Epidermal melanocyte (primary cell): ENCODE measurements at regions not wholly inside any gene's neighbourhood (a gene's known extent, or its start where the extent isn't known, plus 50 kb on each side); places are given as distances from the start of the nearest gene placed in this dataset.

Experiments
- DNase-seq: peaks from one replicate; pipeline ENCODE4 v3.0.0; 2011; ENCODE audit warnings: low spot score; ENCODE audit not compliant: insufficient read length

- no peak for DNase-seq
Measured at GRCh38 chr19:28746478-28746877, 466.5 kb downstream of the UQCRFS1 start.

- no peak for DNase-seq
Measured at GRCh38 chr19:28744943-28745342, 468.0 kb downstream of the UQCRFS1 start.

- DNase-seq: no peak
Measured at GRCh38 chr19:28744014-28744413, 468.9 kb downstream of the UQCRFS1 start.

- DNase-seq: no peak
Measured at GRCh38 chr19:28737021-28737895, 475.7 kb downstream of the UQCRFS1 start.

- no peak for DNase-seq
Measured at GRCh38 chr19:28736528-28736927, 476.4 kb downstream of the UQCRFS1 start.

- no peak for DNase-seq
Measured at GRCh38 chr19:28731577-28731976, 481.4 kb downstream of the UQCRFS1 start.

- no peak for DNase-seq
Measured at GRCh38 chr19:28730791-28731512, 482.0 kb downstream of the UQCRFS1 start.

- no peak for DNase-seq
Measured at GRCh38 chr19:28727480-28728159, 485.3 kb downstream of the UQCRFS1 start.

- DNase-seq: no peak
Measured at GRCh38 chr19:28726533-28727479, 486.1 kb downstream of the UQCRFS1 start.

- DNase-seq: no peak
Measured at GRCh38 chr19:28718909-28719308, 494.0 kb downstream of the UQCRFS1 start.

- no peak for DNase-seq
Measured at GRCh38 chr19:28715157-28715556, 497.8 kb downstream of the UQCRFS1 start.

- no peak for DNase-seq
Measured at GRCh38 chr19:28711411-28711810, 501.5 kb downstream of the UQCRFS1 start.

GRCh38 chr19:28710278-28710677 lies 502.7 kb downstream of the UQCRFS1 start:
- DNase-seq: no peak

- no peak for DNase-seq
Measured at GRCh38 chr19:28706693-28707092, 506.3 kb downstream of the UQCRFS1 start.

GRCh38 chr19:28705008-28705407 lies 507.9 kb downstream of the UQCRFS1 start:
- DNase-seq: peak; percentile 77

GRCh38 chr19:28703400-28703956 lies 509.5 kb downstream of the UQCRFS1 start:
- no peak for DNase-seq

GRCh38 chr19:28701491-28701890 lies 511.5 kb downstream of the UQCRFS1 start:
- no peak for DNase-seq

- no peak for DNase-seq
Measured at GRCh38 chr19:28700176-28700575, 512.8 kb downstream of the UQCRFS1 start.

- DNase-seq: no peak
Measured at GRCh38 chr19:28697308-28697707, 515.6 kb downstream of the UQCRFS1 start.

- no peak for DNase-seq
Measured at GRCh38 chr19:28694812-28695211, 518.1 kb downstream of the UQCRFS1 start.

- no peak for DNase-seq
Measured at GRCh38 chr19:28691683-28692082, 521.3 kb downstream of the UQCRFS1 start.
